Left colon (tissue), 2 donors: ENCODE measurements at regions not wholly inside any gene's neighbourhood (a gene's known extent, or its start where the extent isn't known, plus 50 kb on each side); places are given as distances from the start of the nearest gene placed in this dataset.

ENCODE experiments used
- ATAC-seq: fragments of 200-7000 bp; cut with Tn5 transposase; one replicate; pipeline ENCODE4 v1.9.1; 2020; ENCODE audit warnings: mild to moderate bottlenecking, moderate library complexity
- DNase-seq, 2 donors: peaks; one replicate each; pipeline ENCODE4 v3.0.0-alpha.2; 2020
- intact Hi-C, 2 donors: fragments of 100-400 bp; cut with DNase I in 1 of 2; cut with micrococcal nuclease in 1 of 2; formaldehyde crosslinking; loops; one replicate each; pipeline versions ENCODE4 v1.11.2 to v1.14.0; 2022; cut with DNase I, micrococcal nuclease
- donor health status: DM: no; HTN: no; CAD: no.
- donor health status: DM: yes; HTN: yes; CAD: no.

GRCh38 chr18:78160961-78161656 lies 818.5 kb upstream of the SALL3 start:
- ATAC-seq, result no peak
- intact Hi-C loops, result no loop called here
- DNase-seq, result no peak

DNA sequence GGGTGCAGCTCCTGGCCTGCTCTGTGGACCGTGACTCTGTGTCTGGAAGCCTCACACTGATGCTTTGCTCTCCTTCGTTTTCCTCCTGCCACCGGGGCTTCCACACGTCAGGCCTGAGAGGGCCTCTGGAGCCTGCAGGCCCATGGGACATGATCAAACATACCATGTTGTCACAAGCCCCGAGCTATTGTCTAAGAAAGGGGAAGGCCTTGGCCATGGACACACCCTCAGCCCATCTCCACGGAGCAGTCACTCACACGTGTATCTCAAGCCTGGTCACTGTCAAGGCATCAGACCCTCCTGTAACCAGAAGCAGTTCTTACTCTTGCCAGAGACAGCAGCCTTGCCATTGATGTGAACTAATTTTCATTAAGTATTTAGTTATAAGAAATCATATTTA lies 814.1 kb upstream of the SALL3 start:
- intact Hi-C loops, result no loop called here
- ATAC-seq (no peak), DNase-seq (no peak)

DNA sequence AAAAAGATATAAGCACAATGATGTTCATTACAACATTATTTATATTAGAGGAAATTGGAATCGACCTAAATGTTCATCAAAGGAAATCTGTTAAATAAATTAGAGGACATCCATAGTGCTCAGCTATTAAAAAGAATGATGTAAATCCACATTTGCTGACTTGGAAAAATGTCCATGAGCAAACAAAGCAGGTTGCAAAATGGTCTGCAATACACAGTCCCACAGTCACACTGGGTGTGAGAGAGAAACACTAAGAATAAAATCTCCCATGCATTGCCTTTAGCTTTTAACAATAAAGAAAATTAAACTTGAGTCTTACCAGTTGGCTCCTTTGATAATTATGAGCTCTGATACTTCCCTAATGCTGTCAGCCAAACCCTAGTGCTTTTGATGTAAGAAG lies 811.1 kb upstream of the SALL3 start:
- no peak for ATAC-seq
- intact Hi-C loops, result no loop called here
- DNase-seq, result no peak

DNA sequence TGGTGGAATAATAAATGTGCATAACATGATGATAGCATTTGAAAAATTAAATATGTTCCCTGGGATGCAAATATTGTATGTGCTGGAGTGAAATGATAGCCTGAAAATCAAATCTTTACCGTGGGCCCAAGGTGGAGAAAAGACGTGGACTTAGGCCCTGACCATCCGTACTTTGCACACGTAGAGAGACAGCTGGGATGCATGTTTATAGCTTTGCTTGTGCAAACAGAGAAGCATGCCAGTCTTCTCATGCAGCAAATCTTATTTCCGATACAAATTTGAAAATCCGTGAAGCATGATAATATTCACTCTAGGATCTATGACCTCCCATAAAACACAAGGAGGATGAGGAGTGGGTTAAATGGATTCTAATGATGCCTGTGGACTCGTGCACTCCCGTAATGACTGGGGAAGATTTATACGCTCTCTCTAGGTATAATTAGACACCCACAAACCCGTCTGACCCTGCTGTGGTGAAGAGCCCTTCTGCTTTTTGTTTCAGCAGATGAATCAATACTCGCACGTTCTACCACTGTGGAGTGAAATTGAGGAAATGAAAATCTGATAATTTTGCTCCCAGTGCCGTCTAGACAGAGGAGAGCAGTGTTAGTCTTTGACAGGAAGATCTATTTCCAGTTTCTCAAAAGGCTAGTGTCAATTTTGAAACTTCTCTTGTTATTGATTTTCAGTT lies 810.3 kb upstream of the SALL3 start:
- peak; percentile 39 for ATAC-seq
- no peak for DNase-seq
- intact Hi-C loops, result no loop called here

DNA sequence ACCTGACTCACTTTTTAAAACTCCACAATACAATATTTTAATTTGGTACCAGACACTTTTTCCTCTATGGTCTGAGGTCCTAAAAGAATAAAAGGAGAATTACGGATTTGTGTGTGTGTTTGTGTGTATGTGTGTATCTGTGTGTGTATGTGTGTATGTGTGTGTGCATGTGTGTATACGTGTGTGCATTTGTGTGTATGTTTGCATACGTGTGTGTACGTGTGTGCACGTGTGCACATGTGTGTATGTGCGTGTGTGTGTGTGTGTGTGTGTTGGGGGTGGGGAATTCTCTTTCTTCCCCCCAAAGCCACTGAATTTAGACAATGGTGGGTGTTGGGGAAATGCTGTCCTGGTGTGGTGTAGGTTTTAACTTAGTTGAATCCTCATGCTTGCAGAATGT lies 807.7 kb upstream of the SALL3 start:
- intact Hi-C loops, result no loop called here
- ATAC-seq, result no peak
- no peak for DNase-seq

GRCh38 chr18:78174737-78175136 lies 804.9 kb upstream of the SALL3 start:
- ATAC-seq, result no peak
- intact Hi-C loops, result no loop called here
- no peak for DNase-seq

DNA sequence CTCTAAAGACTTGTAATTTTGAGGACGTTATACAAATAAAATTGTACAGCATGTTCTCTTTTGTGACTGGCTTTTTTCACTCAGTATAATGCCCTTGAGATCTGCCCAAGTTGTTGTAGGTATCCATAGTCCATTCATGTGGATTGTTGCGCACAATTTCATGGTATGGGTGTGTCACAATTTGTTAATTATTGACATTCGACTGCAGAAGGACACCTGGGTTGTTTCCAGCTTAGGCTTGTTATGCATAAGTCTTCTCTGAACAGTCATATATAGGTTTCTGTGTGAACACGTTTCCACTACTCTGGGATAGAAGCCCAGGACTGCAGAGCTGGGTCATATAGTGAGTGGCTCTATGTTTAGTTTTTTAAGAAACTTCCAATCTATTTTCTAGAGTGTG lies 800.8 kb upstream of the SALL3 start:
- intact Hi-C loops, result no loop called here
- DNase-seq (no peak), ATAC-seq (peak; percentile 82)

GRCh38 chr18:78180741-78181140 lies 798.9 kb upstream of the SALL3 start:
- intact Hi-C loops, result no loop called here
- no peak for DNase-seq
- ATAC-seq, result no peak

GRCh38 chr18:78183815-78184214 lies 795.8 kb upstream of the SALL3 start:
- intact Hi-C loops, result no loop called here
- DNase-seq (no peak), ATAC-seq (no peak)

DNA sequence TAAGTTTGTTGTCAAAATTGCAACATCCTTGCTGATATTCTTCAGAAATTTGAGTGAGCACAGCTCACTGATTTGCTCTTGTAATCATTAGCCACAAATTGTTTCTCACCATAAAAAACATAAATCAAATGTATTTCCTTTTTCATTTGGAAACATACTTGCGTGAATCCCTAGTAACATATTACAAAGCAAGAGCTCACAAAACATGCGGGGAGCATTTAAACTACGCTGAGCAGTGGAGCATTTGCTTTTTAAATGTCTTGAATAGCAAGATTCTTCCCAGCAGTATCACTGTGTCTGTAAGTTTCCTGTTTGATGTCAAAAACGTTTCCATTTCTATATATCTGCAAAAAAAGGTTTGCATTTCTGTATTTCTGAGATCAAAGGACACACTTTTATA lies 788.3 kb upstream of the SALL3 start:
- intact Hi-C loops, result no loop called here
- no peak for ATAC-seq
- DNase-seq, result no peak

DNA sequence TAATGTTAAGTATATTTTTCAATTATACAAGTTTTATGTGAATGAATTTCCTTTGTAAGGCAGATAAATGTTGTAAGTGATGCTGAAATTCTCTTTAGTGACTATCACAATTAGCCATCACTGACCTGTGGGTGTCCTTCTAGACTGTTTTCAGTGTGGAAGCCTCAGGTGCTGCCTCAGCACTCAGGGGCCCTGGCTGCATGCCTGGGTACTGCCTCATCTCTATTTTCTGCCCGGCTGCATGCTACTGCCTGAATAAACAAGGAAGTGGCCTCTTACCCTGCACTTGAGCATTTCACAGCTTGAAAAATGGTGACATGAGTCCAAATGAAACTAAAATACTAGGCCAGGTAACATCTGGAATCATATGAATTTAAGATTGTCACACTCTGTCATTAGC lies 787.6 kb upstream of the SALL3 start:
- intact Hi-C loops, result no loop called here
- DNase-seq, result peak in 1 of 2 donors; percentile 37

GRCh38 chr18:78196280-78196679 lies 783.3 kb upstream of the SALL3 start:
- DNase-seq, result no peak
- no peak for ATAC-seq
- intact Hi-C loops, result no loop called here

More for the DNA sequence above, 787.6 kb upstream of the SALL3 start:
- ATAC-seq, result peak; percentile 36

GRCh38 chr18:78199002-78199401 lies 780.6 kb upstream of the SALL3 start:
- intact Hi-C loops, result no loop called here
- no peak for DNase-seq
- no peak for ATAC-seq

- DNase-seq (no peak), ATAC-seq (no peak)
- intact Hi-C loops, result no loop called here
These were observed 780.0 kb upstream of the SALL3 start for GRCh38 chr18:78199611-78200010.

DNA sequence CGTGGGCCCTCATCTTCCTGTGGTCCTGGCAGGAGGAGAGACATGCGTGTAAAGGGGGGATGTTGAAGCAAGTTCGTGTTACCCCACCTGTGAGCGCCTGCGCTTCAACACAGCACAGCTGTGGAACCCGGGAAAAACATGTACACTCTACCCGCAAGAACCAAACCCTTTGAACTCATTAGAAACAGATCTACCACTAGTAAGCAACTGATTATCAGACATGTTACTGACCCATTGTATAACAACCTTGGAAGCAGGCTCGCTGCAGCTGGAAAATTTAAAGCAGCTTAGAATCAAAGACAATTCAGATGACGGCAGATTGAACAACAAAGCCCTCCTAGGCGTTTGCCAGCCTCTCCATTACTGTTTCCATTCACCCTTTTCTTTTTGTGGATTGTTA lies 771.7 kb upstream of the SALL3 start:
- no peak for ATAC-seq
- intact Hi-C loops, result no loop called here
- DNase-seq, result no peak

GRCh38 chr18:78208461-78208860 lies 771.2 kb upstream of the SALL3 start:
- intact Hi-C loops, result no loop called here
- ATAC-seq (no peak), DNase-seq (no peak)

- intact Hi-C loops, result no loop called here
These were observed 766.1 kb upstream of the SALL3 start for GRCh38 chr18:78213361-78213994.

GRCh38 chr18:78221496-78221895 lies 758.1 kb upstream of the SALL3 start:
- DNase-seq (no peak), ATAC-seq (no peak)
- intact Hi-C loops, result no loop called here

More at GRCh38 chr18:78213361-78213994, 766.1 kb upstream of the SALL3 start:
- no peak for ATAC-seq
- DNase-seq, result no peak

DNA sequence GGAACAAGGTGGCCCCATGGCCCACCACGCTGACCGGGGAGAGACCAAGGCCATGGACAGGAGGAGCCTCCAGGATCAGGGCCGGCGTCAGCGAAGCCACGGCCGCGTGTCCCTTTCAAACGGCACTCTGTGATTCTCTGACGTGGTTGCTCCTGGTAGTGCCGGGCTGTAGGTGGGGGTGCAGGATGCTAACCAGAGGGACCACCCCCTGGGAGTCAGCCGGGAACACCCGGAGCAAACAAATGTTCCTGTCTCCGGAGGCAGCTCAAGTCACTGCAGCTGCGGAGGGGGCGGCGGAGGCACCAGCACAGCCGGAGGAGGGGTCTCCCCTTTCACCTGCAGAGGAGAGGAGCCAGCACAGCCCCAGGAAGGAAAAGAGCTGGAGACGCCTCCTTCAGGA lies 750.6 kb upstream of the SALL3 start:
- intact Hi-C loops, result no loop called here
- DNase-seq (no peak), ATAC-seq (no peak)

DNA sequence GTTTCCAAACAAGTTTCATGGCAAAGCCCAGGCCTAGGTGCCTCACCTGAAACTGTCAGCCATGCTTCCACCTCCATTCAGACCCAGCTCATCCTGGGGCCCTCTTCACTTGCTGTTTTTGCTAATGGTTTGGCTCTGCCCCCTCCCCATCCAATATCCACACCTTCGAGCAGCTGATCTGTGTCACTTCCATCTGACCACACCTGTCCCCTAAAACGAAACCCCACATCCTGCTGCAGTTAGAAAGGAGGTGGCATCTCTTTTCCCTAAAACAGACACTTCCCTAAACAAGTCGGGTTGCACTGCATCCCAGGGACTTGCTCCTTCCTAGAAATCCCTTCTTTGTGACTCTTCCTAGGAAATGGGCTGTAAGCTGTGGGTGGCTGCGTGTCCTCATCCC lies 748.7 kb upstream of the SALL3 start:
- DNase-seq (no peak), ATAC-seq (no peak)
- intact Hi-C loops, result no loop called here
